ENCODE measurements at regions not wholly inside any gene's neighbourhood (a gene's known extent, or its start where the extent isn't known, plus 50 kb on each side); places are given as distances from the start of the nearest gene placed in this dataset.

- no peak for DNase-seq (ENCODE audit: low read depth)
These were observed 601.5 kb downstream of the IRX1 start for GRCh38 chr5:4197151-4197550.

GRCh38 chr5:4198461-4198860 lies 602.8 kb downstream of the IRX1 start:
- no peak for DNase-seq (ENCODE audit: low read depth)

GRCh38 chr5:4199049-4199841 lies 603.6 kb downstream of the IRX1 start:
- DNase-seq (ENCODE audit: low read depth) = no peak

GRCh38 chr5:4203146-4203545 lies 607.5 kb downstream of the IRX1 start:
- no peak for DNase-seq (ENCODE audit: low read depth)

- no peak for DNase-seq (ENCODE audit: low read depth)
These were observed 608.9 kb downstream of the IRX1 start for GRCh38 chr5:4204276-4205141.

GRCh38 chr5:4205398-4205797 lies 609.8 kb downstream of the IRX1 start:
- no peak for DNase-seq (ENCODE audit: low read depth)

GRCh38 chr5:4206127-4206526 lies 610.5 kb downstream of the IRX1 start:
- no peak for DNase-seq (ENCODE audit: low read depth)

GRCh38 chr5:4207486-4207885 lies 611.9 kb downstream of the IRX1 start:
- DNase-seq (ENCODE audit: low read depth) = no peak

GRCh38 chr5:4208537-4208936 lies 612.9 kb downstream of the IRX1 start:
- no peak for DNase-seq (ENCODE audit: low read depth)

GRCh38 chr5:4208996-4209395 lies 613.4 kb downstream of the IRX1 start:
- no peak for DNase-seq (ENCODE audit: low read depth)

- no peak for DNase-seq (ENCODE audit: low read depth)
These were observed 616.6 kb downstream of the IRX1 start for GRCh38 chr5:4212071-4212739.

GRCh38 chr5:4212981-4213819 lies 617.6 kb downstream of the IRX1 start:
- DNase-seq (ENCODE audit: low read depth) = no peak

- DNase-seq (ENCODE audit: low read depth) = no peak
These were observed 619.5 kb downstream of the IRX1 start for GRCh38 chr5:4215143-4215542.

GRCh38 chr5:4216142-4216541 lies 620.5 kb downstream of the IRX1 start:
- no peak for DNase-seq (ENCODE audit: low read depth)

GRCh38 chr5:4220016-4220415 lies 624.4 kb downstream of the IRX1 start:
- DNase-seq (ENCODE audit: low read depth) = no peak

- no peak for DNase-seq (ENCODE audit: low read depth)
These were observed 625.4 kb downstream of the IRX1 start for GRCh38 chr5:4221048-4221447.

- DNase-seq (ENCODE audit: low read depth) = no peak
These were observed 626.5 kb downstream of the IRX1 start for GRCh38 chr5:4222147-4222546.

GRCh38 chr5:4222821-4223220 lies 627.2 kb downstream of the IRX1 start:
- DNase-seq (ENCODE audit: low read depth) = no peak

GRCh38 chr5:4225741-4226140 lies 630.1 kb downstream of the IRX1 start:
- DNase-seq (ENCODE audit: low read depth) = no peak

GRCh38 chr5:4226565-4226964 lies 630.9 kb downstream of the IRX1 start:
- no peak for DNase-seq (ENCODE audit: low read depth)

GRCh38 chr5:4228708-4229107 lies 633.1 kb downstream of the IRX1 start:
- no peak for DNase-seq (ENCODE audit: low read depth)
